HG02943 (cell line): ENCODE measurements at regions not wholly inside any gene's neighbourhood (a gene's known extent, or its start where the extent isn't known, plus 50 kb on each side); places are given as distances from the start of the nearest gene placed in this dataset.
"Not testable (repeated sequence)": the region's sequence is repeated elsewhere in the genome, so short reads cannot be mapped to it uniquely, and the experiment has no call there.

ENCODE experiments used
- ATAC-seq: cut with Tn5 transposase; IDR thresholded peaks from one replicate; pipeline ENCODE4 v1.9.1; 2021; ENCODE audit warnings: mild to moderate bottlenecking, low read depth, moderate library complexity; ENCODE audit not compliant: unreplicated experiment

DNA sequence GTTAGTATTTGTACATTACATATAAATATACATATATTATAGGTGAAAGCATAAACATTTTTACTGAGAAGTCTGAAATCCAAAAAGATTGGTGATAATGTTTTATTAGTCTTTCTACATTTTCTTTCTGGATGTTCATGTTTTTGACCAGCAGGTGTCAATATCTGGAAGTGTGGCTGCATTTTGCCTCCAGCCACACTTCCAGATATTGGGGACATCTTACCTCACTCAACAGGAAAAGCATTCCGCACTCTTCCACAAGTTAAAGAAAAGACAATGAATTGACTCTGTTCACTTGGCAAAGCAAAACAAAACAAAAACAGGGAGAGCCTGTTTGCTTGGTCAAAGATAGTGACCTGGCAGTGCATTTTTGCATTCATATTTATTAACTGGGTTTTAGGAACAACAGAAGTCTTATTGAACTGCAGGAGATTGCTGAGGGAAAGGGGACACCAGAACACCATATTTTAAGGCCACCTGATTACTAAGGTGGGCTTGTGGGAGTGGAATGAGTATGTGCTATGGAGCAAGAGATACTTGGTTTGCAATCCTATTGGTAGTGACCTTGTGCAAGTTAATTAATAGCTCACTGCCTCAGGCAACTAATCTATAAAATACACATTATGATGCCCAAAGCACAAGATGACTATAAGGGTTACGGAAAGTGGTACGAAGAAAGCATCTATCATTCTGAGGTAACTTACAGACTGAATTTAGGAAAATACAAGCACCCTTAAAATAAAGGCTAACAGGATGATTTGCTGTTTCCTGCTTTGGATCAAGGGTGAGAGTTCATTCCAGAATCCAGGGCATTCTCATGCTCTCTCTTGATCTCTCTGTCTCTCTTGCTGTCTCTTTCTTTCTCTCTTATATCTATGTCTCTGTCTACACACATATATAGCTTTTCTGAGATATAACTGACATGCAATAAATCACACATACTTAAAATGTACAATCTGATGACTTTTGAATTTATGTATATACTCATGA, 389.9 kb upstream of the EMCN start:
- ATAC-seq, result no peak

DNA sequence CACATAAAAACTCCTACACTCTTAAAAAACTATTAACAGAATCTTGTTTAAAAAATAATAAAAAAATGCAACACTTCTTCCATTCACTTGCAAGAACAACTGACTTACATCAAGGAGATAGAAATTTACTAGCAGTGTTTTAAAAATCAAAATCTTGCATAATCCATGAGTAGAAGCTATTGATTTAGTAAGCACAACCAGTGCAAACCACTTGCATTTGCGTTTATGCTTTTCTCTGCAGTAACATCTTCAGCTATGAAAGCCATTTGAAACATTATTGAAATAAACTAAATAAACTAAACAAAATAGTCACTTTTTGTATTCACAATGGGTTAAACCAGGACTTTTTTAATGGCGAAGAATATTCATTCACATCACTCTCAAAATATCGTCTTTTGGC, 389.2 kb upstream of the EMCN start:
- ATAC-seq, result no peak

DNA sequence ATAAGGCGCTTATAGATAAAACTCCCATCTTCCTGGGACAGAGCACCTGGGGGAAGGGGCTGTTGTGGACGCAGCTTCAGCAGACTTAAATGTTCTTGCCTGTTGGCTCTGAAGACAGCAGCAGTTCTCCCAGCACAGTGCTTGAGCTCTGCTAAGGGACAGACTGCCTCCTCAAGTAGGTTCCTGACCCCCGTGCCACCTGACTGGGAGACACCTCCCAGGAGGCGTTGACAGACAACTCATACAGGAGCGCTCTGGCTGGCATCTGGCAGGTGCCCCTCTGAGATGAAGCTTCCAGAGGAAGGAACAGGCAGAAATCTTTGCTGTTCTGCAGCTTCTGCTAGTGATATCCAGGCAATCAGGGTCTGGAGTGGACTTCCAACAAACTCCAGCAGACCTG, 383.1 kb upstream of the EMCN start:
- ATAC-seq, result not testable (repeated sequence)

DNA sequence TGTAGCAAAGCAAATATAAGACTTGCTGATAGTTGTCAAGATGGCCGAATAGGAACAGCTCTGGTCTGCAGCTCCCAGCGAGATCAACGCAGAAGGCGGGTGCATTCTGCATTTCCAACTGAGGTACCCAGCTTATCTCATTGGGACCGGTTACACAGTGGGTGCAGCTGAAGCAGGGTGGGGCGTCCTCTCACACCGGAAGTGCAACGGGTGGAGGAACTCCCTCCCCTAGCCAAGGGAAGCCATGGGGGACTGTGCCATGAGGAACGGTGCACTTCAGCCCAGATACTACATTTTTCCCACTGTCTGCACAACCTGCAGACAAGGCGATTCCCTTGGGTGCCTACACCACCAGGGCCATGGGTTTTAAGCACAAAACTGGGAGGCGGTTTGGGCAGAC, 382.3 kb upstream of the EMCN start:
- no peak for ATAC-seq

DNA sequence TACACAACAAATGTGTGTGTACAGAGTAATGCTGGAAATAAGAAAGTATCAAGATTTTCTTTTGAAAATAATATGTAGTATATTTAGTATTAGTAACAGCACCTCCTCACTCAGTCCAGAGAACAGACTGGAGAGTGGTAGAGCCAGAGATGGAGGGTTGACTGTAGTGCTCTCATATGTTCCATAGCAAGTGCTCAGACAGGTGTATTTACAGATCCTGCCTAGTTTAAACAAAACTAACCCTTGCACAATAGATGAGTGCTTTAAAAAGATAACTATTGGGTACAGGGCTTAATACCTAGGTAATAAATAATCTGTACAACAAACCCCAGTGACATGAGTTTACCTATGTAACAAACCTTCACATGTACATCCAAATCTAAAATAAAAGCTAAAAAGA, 381.0 kb upstream of the EMCN start:
- no peak for ATAC-seq

DNA sequence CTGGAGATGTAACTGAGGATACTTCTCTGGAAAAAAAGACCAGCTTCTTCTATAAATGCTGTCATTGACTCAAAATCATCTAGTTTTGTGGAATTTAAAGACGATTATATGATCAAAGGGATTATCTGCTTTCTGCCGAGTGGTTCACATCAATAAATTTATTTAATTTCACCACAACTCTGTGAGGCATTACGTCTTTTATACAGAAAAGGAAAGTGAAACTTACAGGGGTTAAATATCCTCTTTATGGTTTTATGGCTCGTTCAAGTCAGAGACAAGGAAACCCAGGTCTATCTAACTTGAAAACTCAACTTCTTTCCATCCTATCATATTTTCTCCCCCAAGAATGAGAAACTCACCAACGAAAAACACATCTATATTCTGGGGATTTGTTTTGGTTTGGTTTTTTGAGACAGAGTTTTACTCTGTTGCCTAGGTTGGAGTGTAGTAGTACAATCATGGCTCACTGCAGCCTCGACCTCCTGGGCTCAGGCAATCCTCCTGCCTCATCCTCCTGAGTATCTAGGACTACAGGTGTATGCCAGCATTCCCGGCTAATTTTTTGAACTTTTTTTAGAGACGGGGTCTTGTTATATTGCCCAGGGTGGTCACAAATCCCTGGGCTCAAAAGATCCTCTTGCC, 377.9 kb upstream of the EMCN start:
- peak; percentile 92 for ATAC-seq

DNA sequence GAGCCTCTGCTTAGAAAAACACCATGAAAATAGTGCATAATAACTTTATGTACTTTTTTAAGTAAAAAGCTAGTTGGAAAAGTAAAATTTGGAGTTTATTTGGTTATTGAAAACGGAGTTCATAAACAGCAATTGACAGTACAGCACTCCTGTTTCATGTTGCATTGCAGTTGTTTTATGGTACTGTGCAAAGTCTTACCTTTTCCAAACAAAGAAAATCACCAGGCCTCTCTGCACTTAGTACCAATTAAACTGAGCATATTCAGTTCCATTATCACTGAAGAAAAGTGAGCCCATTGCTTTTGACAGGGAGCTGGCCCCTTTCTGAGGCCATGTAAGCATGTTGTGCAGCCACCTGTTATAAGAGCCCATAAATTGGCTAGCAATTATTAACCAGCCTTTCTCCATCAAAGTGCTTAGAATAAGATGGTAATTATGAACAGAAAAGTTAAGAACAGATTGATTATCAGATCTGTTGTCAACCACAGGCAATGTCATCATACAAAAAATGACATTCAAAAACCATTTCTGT, 376.6 kb upstream of the EMCN start:
- ATAC-seq, result no peak

DNA sequence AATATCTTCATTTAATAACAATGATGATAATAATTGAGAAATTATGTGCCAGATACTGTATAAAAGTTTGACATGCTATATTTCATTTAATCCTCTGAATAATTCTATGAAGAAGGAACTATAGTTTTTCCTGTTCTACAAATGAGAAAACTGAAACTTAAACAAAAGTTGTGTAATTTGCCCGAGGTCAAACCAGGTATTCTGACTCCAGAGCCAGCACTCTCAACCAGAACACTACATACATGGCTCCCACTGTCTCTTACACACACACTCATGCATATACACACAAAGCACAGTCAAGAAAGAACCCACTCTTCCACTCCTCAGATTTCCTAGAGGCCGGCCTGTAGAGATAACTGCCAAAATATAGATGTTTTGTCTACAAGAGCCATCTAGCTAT, 374.0 kb upstream of the EMCN start:
- no peak for ATAC-seq

DNA sequence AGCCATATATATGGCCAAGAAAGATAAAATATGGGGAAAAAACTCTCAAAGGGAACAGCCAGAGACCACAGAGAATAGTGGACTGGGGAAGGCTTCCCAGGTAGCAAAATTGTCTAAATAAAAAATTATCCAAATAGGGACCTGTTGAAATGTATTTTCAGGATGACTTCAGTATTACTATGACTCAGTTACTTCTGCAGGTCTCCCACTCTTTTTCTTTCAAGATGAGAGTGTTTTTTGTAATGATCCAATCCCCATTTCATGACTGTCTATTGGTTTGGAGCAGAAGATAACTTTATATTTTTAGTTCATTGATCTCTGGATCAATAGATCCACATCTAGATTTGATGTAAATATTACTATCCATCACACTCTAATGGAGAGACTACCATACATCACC, 372.1 kb upstream of the EMCN start:
- ATAC-seq, result no peak

DNA sequence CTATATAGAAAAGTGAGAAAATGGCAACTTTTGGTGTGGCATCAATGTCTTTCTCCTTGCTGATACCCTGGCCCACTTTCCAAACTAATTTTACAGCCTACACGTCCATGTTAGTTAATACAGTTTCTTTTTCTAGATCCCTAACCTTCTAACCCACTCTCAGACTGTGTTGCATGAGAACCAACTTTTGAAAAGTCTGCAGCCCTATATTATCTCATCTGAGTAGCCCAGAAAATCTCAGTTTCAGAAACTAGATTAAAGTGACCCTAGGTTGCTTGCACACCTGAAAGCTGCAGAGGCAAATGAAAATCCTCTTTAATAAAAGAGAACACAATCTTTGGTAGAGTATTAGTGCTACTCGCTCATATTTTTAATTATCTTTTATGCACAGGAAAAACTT, 371.6 kb upstream of the EMCN start:
- ATAC-seq, result no peak

DNA sequence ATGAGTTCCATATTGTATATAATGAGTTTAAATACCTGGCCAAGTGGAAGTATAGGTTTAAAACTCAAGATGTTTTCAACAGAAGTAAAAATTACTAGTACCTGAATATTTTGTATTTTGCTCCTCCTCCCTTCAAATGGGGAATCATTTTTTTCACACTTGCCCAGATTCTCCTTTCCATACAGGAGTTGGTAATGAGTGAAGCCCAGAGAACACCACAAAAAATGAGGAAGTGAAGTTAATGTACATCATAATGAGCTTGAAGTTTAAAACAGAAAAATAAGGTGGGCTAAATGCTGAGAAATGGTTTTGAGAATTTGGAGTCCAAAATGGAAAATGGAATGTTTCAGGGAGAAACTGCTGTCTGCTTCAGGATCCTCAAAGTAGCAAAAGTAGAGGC, 364.8 kb upstream of the EMCN start:
- ATAC-seq, result no peak

DNA sequence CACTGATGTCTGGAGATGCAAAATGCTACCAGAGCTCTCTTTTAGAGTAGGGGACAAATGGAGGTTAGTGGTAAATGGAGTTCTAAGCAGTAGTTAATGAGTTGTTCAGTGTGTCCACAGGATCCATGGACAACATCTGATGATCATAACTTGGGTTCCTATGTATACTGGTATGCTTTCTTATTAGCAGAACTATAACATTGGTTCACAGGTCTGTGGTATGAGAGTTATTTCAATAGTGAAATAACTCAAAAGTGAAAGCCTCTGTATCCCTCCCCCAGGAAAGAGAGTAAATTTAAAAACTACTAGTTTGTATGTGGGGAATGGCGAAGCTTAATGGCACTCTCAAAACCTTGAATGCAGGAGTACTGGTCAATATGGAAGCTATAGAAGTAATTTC, 363.5 kb upstream of the EMCN start:
- ATAC-seq, result no peak

DNA sequence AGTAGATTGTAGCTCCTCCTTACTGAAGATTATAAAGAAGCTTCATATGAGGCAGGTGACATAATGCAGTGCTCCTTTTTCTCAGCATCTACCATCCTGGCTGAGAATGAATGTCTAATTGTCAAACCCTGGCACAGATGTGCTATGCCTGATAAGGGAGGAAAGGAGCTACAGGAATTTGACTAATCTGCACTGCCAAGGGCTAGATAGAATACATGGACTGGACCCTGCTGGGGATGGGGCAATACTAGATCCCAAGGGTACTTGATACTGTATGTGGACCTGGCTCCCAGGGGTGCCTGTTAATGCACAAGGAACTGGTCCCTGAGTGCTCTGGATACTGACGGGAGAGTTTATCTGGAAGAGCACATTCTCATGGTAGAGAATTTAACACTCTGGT, 362.2 kb upstream of the EMCN start:
- ATAC-seq, result no peak

DNA sequence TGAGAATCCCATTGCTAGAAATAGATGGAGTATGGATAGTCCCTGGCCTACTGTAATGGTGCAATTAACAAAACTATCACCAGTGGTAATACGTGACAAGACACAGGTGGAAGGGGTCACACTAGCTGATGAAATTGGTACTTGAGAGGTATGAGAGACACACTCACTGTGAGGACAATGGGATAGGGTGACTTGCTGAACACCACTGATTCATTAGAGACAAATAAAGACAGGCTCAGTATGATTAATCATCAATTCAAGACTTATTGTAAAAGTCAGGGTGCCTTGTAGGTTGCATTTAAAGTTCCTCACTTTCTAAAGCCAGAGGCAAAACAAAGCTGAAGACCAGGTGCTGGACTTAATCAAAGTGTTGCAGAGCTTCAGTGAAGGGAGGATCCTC, 361.6 kb upstream of the EMCN start:
- ATAC-seq, result no peak

DNA sequence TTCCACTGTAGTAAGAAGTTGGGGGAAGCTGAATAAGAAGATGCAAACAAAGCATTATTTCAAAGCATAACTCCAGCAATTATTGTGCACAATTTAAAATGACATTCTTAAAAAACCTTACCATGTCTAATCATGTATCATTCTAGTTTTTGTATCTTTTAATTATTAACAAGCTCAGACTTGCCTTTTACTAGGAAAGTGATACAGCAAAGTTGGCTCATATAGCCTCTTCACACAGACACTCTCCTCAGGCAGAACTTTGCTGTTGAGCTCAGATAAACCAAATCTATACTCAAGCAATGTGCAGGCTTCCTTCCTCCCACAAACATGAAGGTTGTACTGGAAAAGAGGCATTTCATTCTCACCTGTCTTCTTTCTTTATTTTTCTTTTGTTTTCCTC, 358.7 kb upstream of the EMCN start:
- no peak for ATAC-seq

DNA sequence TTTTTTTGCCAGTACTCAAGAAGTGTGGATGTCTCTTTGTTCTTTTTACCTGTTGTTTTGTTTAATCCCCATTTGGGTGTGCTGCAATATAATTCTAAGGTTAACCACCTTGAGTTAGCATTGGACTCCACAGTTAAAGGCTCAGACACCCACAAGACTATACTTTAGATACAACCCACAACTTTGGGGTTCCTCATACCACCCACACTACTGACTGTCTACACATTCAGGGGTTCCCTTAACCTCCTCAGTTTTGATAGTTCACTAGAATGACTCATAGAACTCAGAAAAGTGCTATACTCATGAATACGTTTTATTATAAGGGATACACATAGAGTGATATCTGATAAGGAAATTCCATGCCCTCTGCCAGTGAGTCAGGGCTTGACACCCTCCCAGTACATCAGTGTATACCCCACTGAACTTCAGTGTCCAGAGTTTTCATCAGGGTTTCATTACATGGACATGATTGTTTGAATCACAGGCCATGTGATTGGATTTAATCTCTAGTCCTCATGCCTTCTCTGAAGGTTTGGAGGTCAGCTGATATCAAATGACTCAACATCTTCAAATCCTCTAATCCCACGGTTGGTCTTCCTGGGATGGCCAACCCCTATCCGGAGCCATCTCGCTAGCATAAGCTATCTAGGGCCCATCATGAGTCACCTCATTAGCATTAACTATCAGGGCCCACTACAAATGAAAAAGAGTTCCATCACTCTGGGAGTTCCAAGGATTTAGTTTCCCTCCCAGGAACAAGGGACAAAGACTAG, 357.7 kb upstream of the EMCN start:
- no peak for ATAC-seq

DNA sequence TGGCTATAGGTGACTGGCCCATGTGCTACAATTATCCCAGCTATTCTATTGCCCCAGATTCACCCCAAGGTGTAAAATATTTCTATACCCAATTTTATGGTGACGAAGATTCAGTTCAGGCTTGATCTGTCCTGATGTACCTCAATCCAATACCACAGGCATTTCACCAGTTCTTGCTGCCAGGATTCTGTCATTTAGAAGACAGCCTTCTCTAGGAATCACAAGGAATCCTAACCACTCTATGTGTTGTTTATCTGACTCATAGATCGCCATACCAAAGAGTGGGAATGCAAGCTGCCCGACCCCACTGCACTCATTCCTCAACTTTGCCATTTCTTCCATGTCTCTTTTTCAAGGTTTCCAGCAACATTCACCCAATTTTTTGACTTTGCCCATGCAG, 355.0 kb upstream of the EMCN start:
- ATAC-seq, result no peak

DNA sequence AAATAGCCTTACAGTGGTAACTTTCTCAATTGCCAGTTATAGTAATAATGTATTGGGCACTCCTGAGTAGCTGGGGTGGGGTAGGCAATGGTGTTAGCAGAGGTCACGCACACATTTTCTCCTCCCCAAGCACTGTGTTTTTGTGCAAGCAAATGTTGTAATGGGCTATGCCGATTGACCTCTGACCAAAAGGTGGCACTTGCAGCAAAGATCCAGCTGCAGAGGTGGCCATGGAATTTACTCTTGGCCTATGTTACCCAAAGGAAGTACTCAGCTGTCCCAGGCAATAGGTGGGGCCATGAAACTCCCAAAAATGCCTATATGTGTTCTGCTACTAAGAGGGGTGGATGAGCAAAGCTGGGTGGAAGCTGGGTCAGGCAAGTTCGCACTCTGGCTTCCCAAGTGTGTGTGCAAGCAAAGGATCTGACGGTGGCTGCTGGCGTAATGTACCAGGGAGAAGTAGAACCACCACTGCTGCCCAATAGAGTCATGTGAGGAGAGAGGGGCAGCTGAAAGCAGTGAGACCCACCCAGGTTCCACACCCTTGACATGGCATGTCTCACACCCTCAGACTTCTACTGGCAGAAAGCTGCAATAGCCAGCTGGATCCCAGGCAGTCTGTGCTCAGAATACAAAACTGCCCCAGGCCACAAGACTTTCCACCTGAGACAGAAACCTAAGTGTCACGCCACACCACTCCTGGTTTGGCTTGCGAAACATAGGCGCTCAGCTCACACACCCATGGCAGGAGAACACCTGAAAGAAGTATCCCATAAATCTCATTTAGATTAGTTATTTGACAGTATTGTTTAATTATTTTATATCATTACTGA, 353.3 kb upstream of the EMCN start:
- no peak for ATAC-seq

DNA sequence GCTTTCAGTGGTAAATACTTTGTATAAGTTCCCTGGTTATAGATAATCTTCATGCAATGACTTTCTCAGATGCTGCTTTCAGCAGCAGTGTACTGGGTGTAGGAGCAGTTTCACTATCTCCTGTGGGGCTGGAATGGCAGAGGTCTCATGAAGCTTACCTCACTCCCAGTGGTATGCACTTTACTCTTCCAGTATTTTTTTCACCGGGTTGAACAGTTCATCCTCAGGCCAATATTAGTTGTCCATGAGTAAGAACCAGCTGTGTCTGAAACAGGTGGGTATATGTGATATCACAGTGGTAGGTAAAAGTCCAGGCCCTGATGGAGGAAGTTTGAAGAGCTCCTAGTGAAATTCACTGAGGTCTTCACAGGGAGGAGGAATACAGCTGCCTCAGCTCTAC, 351.5 kb upstream of the EMCN start:
- no peak for ATAC-seq

DNA sequence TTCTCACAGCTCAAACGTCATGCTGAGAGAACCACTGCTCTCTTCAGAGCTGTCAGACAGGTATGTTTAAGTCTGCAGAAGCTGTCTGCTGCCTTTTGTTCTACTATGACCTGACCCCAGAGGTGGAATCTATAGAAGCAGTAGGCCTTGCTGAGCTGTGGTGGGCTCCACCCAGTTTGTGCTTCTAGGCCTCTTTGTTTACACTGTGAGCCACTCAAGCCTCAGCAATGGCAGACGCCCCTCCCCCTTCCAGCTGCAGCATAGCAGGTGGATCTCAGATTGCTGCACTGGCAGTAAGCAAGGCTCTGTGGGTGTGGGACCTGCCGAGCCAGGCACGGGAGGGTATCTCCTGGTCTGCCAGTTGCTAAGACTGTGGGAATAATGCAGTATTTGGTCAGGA, 350.5 kb upstream of the EMCN start:
- ATAC-seq, result not testable (repeated sequence)
